AG09319 (cell line): ENCODE measurements at regions not wholly inside any gene's neighbourhood (a gene's known extent, or its start where the extent isn't known, plus 50 kb on each side); places are given as distances from the start of the nearest gene placed in this dataset.

ENCODE experiments used
- DNase-seq: peaks from one replicate; pipeline ENCODE4 v3.0.0-alpha.2; 2010; ENCODE audit warnings: low read depth; ENCODE audit errors: extremely low read depth
- CTCF ChIP-seq: IDR thresholded peaks from 2 replicates; pipeline ENCODE4 v1.5.1; 2011; ENCODE audit warnings: low read depth, mild to moderate bottlenecking, inconsistent platforms, low read length, moderate library complexity

DNA sequence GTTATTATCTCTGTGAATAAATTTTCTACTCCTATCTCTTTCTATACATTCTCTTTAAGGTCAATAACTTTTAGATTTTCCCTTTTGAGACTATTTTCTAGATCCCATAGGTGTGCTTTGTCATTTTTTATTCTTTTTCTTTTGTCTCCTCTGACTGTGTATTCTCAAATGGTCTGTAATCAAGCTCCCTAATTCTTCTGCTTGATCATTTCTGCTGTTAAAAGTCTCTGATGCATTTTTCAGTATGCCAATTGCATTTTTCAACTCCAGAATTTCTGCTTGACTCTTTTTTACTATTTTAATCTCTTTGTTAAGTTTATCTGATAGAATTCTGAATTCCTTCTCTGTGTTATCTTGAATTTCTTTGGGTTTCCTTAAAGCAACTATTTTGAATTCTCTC is 78.2 kb downstream of the THNSL1 start:
- TF ChIP-seq CTCF = no peak
- DNase-seq = no peak

- no peak for DNase-seq
- TF ChIP-seq CTCF = no peak
Observed at GRCh38 chr10:25097669-25098411, 77.0 kb upstream of the GPR158 start.

GRCh38 chr10:25100141-25100540 is 74.7 kb upstream of the GPR158 start:
- no peak for TF ChIP-seq CTCF
- no peak for DNase-seq

DNA sequence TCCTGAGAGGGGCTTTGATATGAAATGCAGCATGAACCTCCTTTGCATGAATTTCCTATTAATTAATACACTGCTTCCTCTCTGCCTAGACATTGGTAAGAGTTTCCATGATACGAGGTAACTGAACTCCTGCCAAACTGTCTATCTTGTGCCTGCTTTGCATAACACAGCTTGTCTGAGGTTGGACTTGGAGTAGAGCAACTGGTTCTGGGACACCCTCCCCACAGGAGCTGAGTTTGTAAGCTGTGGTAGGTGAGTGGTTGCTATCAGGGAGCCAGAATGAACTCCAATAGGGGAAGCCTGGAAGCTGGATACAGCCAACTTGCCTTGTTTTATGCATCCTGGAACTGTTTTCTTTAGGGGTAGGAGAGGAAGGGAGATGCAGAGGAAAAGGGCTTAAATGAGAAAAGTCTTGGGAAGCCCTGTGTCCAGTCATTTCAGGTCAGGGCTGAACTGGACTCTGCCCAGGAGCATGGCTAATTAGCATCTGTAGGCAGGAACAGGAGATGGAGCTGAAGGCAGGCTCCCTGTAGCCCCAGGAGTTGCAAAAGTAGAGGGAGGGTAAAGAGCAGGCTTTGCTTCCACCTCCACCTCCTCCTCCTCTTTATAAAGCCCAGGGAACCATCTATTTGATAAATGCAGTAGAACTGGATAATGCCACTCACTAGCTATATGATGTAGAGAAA is 73.2 kb upstream of the GPR158 start:
- TF ChIP-seq CTCF = no peak
- DNase-seq = no peak

DNA sequence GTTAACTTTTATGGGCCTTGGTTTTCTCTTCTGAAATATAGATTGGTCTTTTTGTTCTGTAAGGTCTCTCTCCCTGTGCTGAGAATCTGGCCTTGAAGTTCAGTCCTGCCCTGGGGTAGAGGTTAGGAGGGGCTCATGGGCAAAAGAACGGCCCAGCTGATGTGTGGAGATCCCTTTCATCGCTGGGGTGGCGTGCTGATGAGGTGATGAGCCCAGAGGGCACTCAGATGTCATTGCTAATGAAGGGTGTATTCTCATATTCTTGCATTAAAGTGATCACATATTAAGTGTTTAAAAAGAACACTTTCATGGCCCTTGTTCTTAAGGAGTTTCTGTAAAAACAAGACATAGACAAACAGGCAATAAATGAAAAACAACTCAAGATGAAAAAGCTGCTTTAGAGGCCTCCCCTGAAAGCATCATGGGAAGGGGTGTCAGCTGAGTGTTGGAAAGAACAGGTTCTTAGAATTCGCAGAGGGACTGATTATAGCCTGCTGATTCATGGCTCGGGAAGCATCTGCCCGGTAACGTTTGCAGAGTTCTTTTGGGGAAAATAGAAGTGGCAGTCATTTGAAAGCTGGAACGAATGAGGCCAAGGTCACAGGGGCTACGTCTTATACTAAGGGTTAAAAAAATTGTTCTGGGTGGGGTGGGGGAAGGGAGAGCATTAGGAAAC is 72.5 kb upstream of the GPR158 start:
- TF ChIP-seq CTCF = no peak
- no peak for DNase-seq

DNA sequence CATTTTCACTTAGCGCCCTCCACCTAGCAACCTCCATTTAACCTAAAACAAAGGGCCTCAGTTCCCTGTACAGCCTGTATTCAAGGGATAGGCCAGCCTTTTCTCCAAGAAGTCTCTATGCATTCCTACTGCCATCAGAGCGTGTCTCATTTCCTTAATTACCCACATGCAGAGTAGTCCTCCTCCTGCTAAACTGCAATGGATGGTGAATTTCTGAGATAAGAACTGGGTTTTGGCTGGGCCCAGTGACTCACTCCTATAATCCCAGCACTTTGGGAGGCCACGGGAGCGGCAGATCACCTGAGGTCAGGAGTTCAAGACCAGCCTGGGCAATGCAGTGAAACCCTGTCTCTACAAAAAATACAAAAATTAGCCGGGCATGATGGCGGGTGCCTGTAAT is 71.1 kb upstream of the GPR158 start:
- TF ChIP-seq CTCF = no peak
- DNase-seq = no peak

- DNase-seq = no peak
- no peak for TF ChIP-seq CTCF
Observed at GRCh38 chr10:25104441-25104840, 70.4 kb upstream of the GPR158 start.
